Loucy (cell line): ENCODE measurements at regions not wholly inside any gene's neighbourhood (a gene's known extent, or its start where the extent isn't known, plus 50 kb on each side); places are given as distances from the start of the nearest gene placed in this dataset.

Experiments used
- EZH2phosphoT487 ChIP-seq: fragments of 200-600 bp; IDR thresholded peaks from 2 replicates; pipeline ENCODE4 v1.6.1; 2018; ENCODE audit warnings: antibody characterized with exemption, mild to moderate bottlenecking, moderate library complexity, borderline replicate concordance
- TF ChIP-seq, protein P1 (sequence below): fragments of 200-600 bp; sonication (generic); conservative IDR thresholded peaks from 2 replicates; pipeline ENCODE4 v1.5.1; 2014; ENCODE audit warnings: mild to moderate bottlenecking, antibody characterized with exemption, low read length

DNA sequence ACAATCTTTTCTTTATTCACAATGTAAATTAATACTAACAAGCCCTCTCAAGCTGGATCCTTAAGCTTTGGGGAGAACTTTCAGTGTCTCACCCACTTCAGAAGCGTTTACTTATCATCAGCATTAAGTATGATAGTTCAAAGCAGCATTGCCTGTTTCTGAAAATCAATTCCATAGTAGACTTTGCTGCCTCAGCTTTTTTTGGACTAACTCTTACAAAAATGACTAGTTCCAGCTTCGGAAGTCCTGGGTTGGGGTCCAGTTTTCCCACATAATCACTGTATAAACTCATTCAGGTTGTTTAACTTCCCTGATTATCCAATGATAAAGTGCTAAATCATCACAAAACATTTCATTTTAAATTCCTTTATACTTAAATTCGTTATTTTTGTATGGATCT is 114.4 kb downstream of the NR2F2 start:
- TF ChIP-seq, protein P1, sequence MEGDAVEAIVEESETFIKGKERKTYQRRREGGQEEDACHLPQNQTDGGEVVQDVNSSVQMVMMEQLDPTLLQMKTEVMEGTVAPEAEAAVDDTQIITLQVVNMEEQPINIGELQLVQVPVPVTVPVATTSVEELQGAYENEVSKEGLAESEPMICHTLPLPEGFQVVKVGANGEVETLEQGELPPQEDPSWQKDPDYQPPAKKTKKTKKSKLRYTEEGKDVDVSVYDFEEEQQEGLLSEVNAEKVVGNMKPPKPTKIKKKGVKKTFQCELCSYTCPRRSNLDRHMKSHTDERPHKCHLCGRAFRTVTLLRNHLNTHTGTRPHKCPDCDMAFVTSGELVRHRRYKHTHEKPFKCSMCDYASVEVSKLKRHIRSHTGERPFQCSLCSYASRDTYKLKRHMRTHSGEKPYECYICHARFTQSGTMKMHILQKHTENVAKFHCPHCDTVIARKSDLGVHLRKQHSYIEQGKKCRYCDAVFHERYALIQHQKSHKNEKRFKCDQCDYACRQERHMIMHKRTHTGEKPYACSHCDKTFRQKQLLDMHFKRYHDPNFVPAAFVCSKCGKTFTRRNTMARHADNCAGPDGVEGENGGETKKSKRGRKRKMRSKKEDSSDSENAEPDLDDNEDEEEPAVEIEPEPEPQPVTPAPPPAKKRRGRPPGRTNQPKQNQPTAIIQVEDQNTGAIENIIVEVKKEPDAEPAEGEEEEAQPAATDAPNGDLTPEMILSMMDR = no peak
- TF ChIP-seq EZH2phosphoT487 = no peak
